ENCODE measurements at regions not wholly inside any gene's neighbourhood (a gene's known extent, or its start where the extent isn't known, plus 50 kb on each side); places are given as distances from the start of the nearest gene placed in this dataset.

GRCh38 chrX:45596188-45596808 is 395.6 kb upstream of the DIPK2B start:
- no peaks in the 10 kb centered on the region for H3K36me3 ChIP-seq (ENCODE audit: control insufficient read depth, insufficient read depth, low read length)
- DNase-seq: no peak
- H3K4me3 ChIP-seq (ENCODE audit: insufficient read depth, low read depth, low read length, poor library complexity, severe bottlenecking): no peak overlapping the region

GRCh38 chrX:45592101-45592500 is 391.4 kb upstream of the DIPK2B start:
- no peaks in the 10 kb centered on the region for H3K9me3 ChIP-seq (ENCODE audit: control insufficient read depth, low read length)
- no peak overlapping the region for H3K27ac ChIP-seq (ENCODE audit: insufficient read depth, low read length, poor library complexity, severe bottlenecking)
- H3K36me3 ChIP-seq (ENCODE audit: control insufficient read depth, insufficient read depth, low read length): no peaks in the 10 kb centered on the region
- H3K4me3 ChIP-seq (ENCODE audit: insufficient read depth, low read depth, low read length, poor library complexity, severe bottlenecking): no peak overlapping the region
- no peak for DNase-seq
- no peaks in the 10 kb centered on the region for H3K27me3 ChIP-seq (replicated peaks; ENCODE audit: control insufficient read depth, insufficient read depth, low read length, poor library complexity, severe bottlenecking)
- no peaks in the 10 kb centered on the region for H3K4me1 ChIP-seq (ENCODE audit: control insufficient read depth, insufficient read depth, low read length, poor library complexity, severe bottlenecking)

More at GRCh38 chrX:45596188-45596808, 395.6 kb upstream of the DIPK2B start:
- no peak overlapping the region for H3K27ac ChIP-seq (ENCODE audit: insufficient read depth, low read length, poor library complexity, severe bottlenecking)
- H3K4me1 ChIP-seq (ENCODE audit: control insufficient read depth, insufficient read depth, low read length, poor library complexity, severe bottlenecking): no peaks in the 10 kb centered on the region
- H3K27me3 ChIP-seq (replicated peaks; ENCODE audit: control insufficient read depth, insufficient read depth, low read length, poor library complexity, severe bottlenecking): no peaks in the 10 kb centered on the region
- no peaks in the 10 kb centered on the region for H3K9me3 ChIP-seq (ENCODE audit: control insufficient read depth, low read length)

GRCh38 chrX:45591650-45592049 is 391.0 kb upstream of the DIPK2B start:
- Histone ChIP-seq H3K4me1 (ENCODE audit: control insufficient read depth, insufficient read depth, low read length, poor library complexity, severe bottlenecking) (no peaks in the 10 kb centered on the region), H3K36me3 (ENCODE audit: control insufficient read depth, insufficient read depth, low read length) (no peaks in the 10 kb centered on the region), H3K27ac (ENCODE audit: insufficient read depth, low read length, poor library complexity, severe bottlenecking) (no peak overlapping the region), H3K4me3 (ENCODE audit: insufficient read depth, low read depth, low read length, poor library complexity, severe bottlenecking) (no peak overlapping the region), H3K27me3 (replicated peaks; ENCODE audit: control insufficient read depth, insufficient read depth, low read length, poor library complexity, severe bottlenecking) (no peaks in the 10 kb centered on the region), H3K9me3 (ENCODE audit: control insufficient read depth, low read length) (no peaks in the 10 kb centered on the region)
- DNase-seq: no peak

- no peaks in the 10 kb centered on the region for H3K9me3 ChIP-seq (ENCODE audit: control insufficient read depth, low read length)
- no peaks in the 10 kb centered on the region for H3K27me3 ChIP-seq (replicated peaks; ENCODE audit: control insufficient read depth, insufficient read depth, low read length, poor library complexity, severe bottlenecking)
- no peak for DNase-seq
- H3K36me3 ChIP-seq (ENCODE audit: control insufficient read depth, insufficient read depth, low read length): no peaks in the 10 kb centered on the region
- no peak overlapping the region for H3K4me3 ChIP-seq (ENCODE audit: insufficient read depth, low read depth, low read length, poor library complexity, severe bottlenecking)
- H3K27ac ChIP-seq (ENCODE audit: insufficient read depth, low read length, poor library complexity, severe bottlenecking): no peak overlapping the region
- H3K4me1 ChIP-seq (ENCODE audit: control insufficient read depth, insufficient read depth, low read length, poor library complexity, severe bottlenecking): no peaks in the 10 kb centered on the region
Measured at GRCh38 chrX:45584717-45585116, 384.0 kb upstream of the DIPK2B start.

- H3K4me1 ChIP-seq (ENCODE audit: control insufficient read depth, insufficient read depth, low read length, poor library complexity, severe bottlenecking): no peaks in the 10 kb centered on the region
- H3K36me3 ChIP-seq (ENCODE audit: control insufficient read depth, insufficient read depth, low read length): no peaks in the 10 kb centered on the region
- H3K9me3 ChIP-seq (ENCODE audit: control insufficient read depth, low read length): no peaks in the 10 kb centered on the region
- DNase-seq: no peak
- H3K27ac ChIP-seq (ENCODE audit: insufficient read depth, low read length, poor library complexity, severe bottlenecking): no peak overlapping the region
- H3K27me3 ChIP-seq (replicated peaks; ENCODE audit: control insufficient read depth, insufficient read depth, low read length, poor library complexity, severe bottlenecking): no peaks in the 10 kb centered on the region
- no peak overlapping the region for H3K4me3 ChIP-seq (ENCODE audit: insufficient read depth, low read depth, low read length, poor library complexity, severe bottlenecking)
Measured at GRCh38 chrX:45577361-45577760, 376.7 kb upstream of the DIPK2B start.

GRCh38 chrX:45571453-45571852 is 370.8 kb upstream of the DIPK2B start:
- DNase-seq: no peak
- Histone ChIP-seq H3K9me3 (ENCODE audit: control insufficient read depth, low read length) (no peaks in the 10 kb centered on the region), H3K27me3 (replicated peaks; ENCODE audit: control insufficient read depth, insufficient read depth, low read length, poor library complexity, severe bottlenecking) (no peaks in the 10 kb centered on the region), H3K4me1 (ENCODE audit: control insufficient read depth, insufficient read depth, low read length, poor library complexity, severe bottlenecking) (no peaks in the 10 kb centered on the region), H3K36me3 (ENCODE audit: control insufficient read depth, insufficient read depth, low read length) (no peaks in the 10 kb centered on the region), H3K27ac (ENCODE audit: insufficient read depth, low read length, poor library complexity, severe bottlenecking) (no peak overlapping the region), H3K4me3 (ENCODE audit: insufficient read depth, low read depth, low read length, poor library complexity, severe bottlenecking) (no peak overlapping the region)

- Histone ChIP-seq H3K4me3 (ENCODE audit: insufficient read depth, low read depth, low read length, poor library complexity, severe bottlenecking) (no peak overlapping the region), H3K36me3 (ENCODE audit: control insufficient read depth, insufficient read depth, low read length) (no peaks in the 10 kb centered on the region), H3K27me3 (replicated peaks; ENCODE audit: control insufficient read depth, insufficient read depth, low read length, poor library complexity, severe bottlenecking) (no peaks in the 10 kb centered on the region), H3K27ac (ENCODE audit: insufficient read depth, low read length, poor library complexity, severe bottlenecking) (no peak overlapping the region), H3K4me1 (ENCODE audit: control insufficient read depth, insufficient read depth, low read length, poor library complexity, severe bottlenecking) (no peaks in the 10 kb centered on the region), H3K9me3 (ENCODE audit: control insufficient read depth, low read length) (no peaks in the 10 kb centered on the region)
- DNase-seq: no peak
Measured at GRCh38 chrX:45566456-45566855, 365.8 kb upstream of the DIPK2B start.

GRCh38 chrX:45557387-45557786 is 356.7 kb upstream of the DIPK2B start:
- no peaks in the 10 kb centered on the region for H3K9me3 ChIP-seq (ENCODE audit: control insufficient read depth, low read length)
- H3K4me3 ChIP-seq (ENCODE audit: insufficient read depth, low read depth, low read length, poor library complexity, severe bottlenecking): no peak overlapping the region
- H3K36me3 ChIP-seq (ENCODE audit: control insufficient read depth, insufficient read depth, low read length): no peaks in the 10 kb centered on the region
- no peak for DNase-seq
- no peak overlapping the region for H3K27ac ChIP-seq (ENCODE audit: insufficient read depth, low read length, poor library complexity, severe bottlenecking)
- no peaks in the 10 kb centered on the region for H3K27me3 ChIP-seq (replicated peaks; ENCODE audit: control insufficient read depth, insufficient read depth, low read length, poor library complexity, severe bottlenecking)
- no peaks in the 10 kb centered on the region for H3K4me1 ChIP-seq (ENCODE audit: control insufficient read depth, insufficient read depth, low read length, poor library complexity, severe bottlenecking)

GRCh38 chrX:45554736-45555135 is 354.1 kb upstream of the DIPK2B start:
- Histone ChIP-seq H3K27me3 (replicated peaks; ENCODE audit: control insufficient read depth, insufficient read depth, low read length, poor library complexity, severe bottlenecking) (no peaks in the 10 kb centered on the region), H3K4me3 (ENCODE audit: insufficient read depth, low read depth, low read length, poor library complexity, severe bottlenecking) (no peak overlapping the region), H3K9me3 (ENCODE audit: control insufficient read depth, low read length) (no peaks in the 10 kb centered on the region), H3K27ac (ENCODE audit: insufficient read depth, low read length, poor library complexity, severe bottlenecking) (no peak overlapping the region), H3K36me3 (ENCODE audit: control insufficient read depth, insufficient read depth, low read length) (no peaks in the 10 kb centered on the region), H3K4me1 (ENCODE audit: control insufficient read depth, insufficient read depth, low read length, poor library complexity, severe bottlenecking) (no peaks in the 10 kb centered on the region)
- DNase-seq: no peak

GRCh38 chrX:45553417-45553816 is 352.7 kb upstream of the DIPK2B start:
- Histone ChIP-seq H3K9me3 (ENCODE audit: control insufficient read depth, low read length) (no peaks in the 10 kb centered on the region), H3K4me1 (ENCODE audit: control insufficient read depth, insufficient read depth, low read length, poor library complexity, severe bottlenecking) (no peaks in the 10 kb centered on the region), H3K36me3 (ENCODE audit: control insufficient read depth, insufficient read depth, low read length) (no peaks in the 10 kb centered on the region), H3K4me3 (ENCODE audit: insufficient read depth, low read depth, low read length, poor library complexity, severe bottlenecking) (no peak overlapping the region), H3K27me3 (replicated peaks; ENCODE audit: control insufficient read depth, insufficient read depth, low read length, poor library complexity, severe bottlenecking) (no peaks in the 10 kb centered on the region), H3K27ac (ENCODE audit: insufficient read depth, low read length, poor library complexity, severe bottlenecking) (no peak overlapping the region)
- DNase-seq: no peak

All from effector memory CD4-positive, alpha-beta T cell (primary cell).